RWPE2 (cell line): ENCODE measurements at regions not wholly inside any gene's neighbourhood (a gene's known extent, or its start where the extent isn't known, plus 50 kb on each side); places are given as distances from the start of the nearest gene placed in this dataset.

Source experiments
- ATAC-seq: fragments of 200-7000 bp; cut with Tn5 transposase; 3 replicates; pipeline ENCODE4 v1.9.1; 2021; ENCODE audit warnings: low read depth
- DNase-seq: peaks from one replicate; pipeline ENCODE4 v3.0.0-alpha.2; 2020; ENCODE audit warnings: low spot score
- H3K27ac ChIP-seq: fragments of 450-650 bp; 2 replicates; pipeline ENCODE4 v1.5.1; 2017; ENCODE audit warnings: mild to moderate bottlenecking; ENCODE audit not compliant: poor library complexity, severe bottlenecking
- H3K27me3 ChIP-seq: fragments of 250-450 bp; sonication (Bioruptor Pico); 2 replicates; pipeline ENCODE4 v1.5.1; 2021; ENCODE audit warnings: mild to moderate bottlenecking, moderate library complexity; ENCODE audit not compliant: insufficient read depth, poor library complexity, severe bottlenecking
- H3K36me3 ChIP-seq: fragments of 250-450 bp; sonication (Bioruptor Pico); 2 replicates; pipeline ENCODE4 v1.5.1; 2020; ENCODE audit warnings: low read depth, mild to moderate bottlenecking, moderate library complexity
- H3K4me1 ChIP-seq: fragments of 250-450 bp; sonication (Bioruptor Pico); 2 replicates; pipeline ENCODE4 v1.5.1; 2021; ENCODE audit warnings: mild to moderate bottlenecking, moderate library complexity; ENCODE audit not compliant: insufficient read depth, poor library complexity, severe bottlenecking
- H3K4me3 ChIP-seq: fragments of 250-450 bp; sonication (Bioruptor Pico); 2 replicates; pipeline ENCODE4 v1.5.1; 2021; ENCODE audit warnings: mild to moderate bottlenecking, moderate library complexity; ENCODE audit not compliant: severe bottlenecking
- H3K9me3 ChIP-seq: fragments of 250-450 bp; sonication (Bioruptor Pico); 2 replicates; pipeline ENCODE4 v1.5.1; 2021; ENCODE audit warnings: mild to moderate bottlenecking, moderate library complexity; ENCODE audit not compliant: severe bottlenecking
- CTCF ChIP-seq: fragments of 450-650 bp; IDR thresholded peaks from one replicate; pipeline ENCODE4 v1.5.1; 2017; ENCODE audit warnings: mild to moderate bottlenecking, moderate library complexity; ENCODE audit not compliant: poor library complexity, severe bottlenecking

DNA sequence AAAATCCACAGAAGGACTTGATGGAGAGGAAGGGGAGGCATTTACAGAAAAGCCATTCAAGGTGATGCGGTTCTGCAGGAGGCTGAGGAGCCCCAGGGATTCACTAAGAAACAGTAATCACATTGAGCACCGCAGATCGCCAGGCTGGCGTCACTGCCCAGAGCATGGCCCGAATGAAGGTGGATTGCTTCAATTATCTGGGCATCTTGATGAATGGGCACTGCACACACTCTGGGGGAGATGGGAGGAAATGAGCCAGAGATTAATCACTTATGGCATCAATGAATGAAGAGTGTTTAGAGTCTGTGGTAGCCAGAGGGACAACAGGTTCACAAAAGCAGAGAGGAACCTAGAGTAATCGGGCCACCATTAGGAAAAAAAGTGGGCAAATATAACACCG is 292.1 kb downstream of the ZEB1 start:
- TF ChIP-seq CTCF = no peak
- no peaks in the 10 kb centered on the region for H3K9me3 ChIP-seq
- no peaks in the 10 kb centered on the region for H3K36me3 ChIP-seq
- ATAC-seq (no peak), DNase-seq (no peak)
- H3K27ac ChIP-seq = no peak overlapping the region
- no peaks in the 10 kb centered on the region for H3K4me1 ChIP-seq
- H3K4me3 ChIP-seq = no peak overlapping the region
- H3K27me3 ChIP-seq = no peaks in the 10 kb centered on the region

- Histone ChIP-seq H3K27me3 (no peaks in the 10 kb centered on the region), H3K4me1 (peaks cover 2% of the 10 kb centered on the region), H3K4me3 (no peak overlapping the region), H3K9me3 (no peaks in the 10 kb centered on the region), H3K27ac (no peak overlapping the region), H3K36me3 (no peaks in the 10 kb centered on the region)
- TF ChIP-seq CTCF = no peak
- ATAC-seq (no peak), DNase-seq (no peak)
These were observed 288.5 kb downstream of the ZEB1 start for GRCh38 chr10:31607481-31607880.

DNA sequence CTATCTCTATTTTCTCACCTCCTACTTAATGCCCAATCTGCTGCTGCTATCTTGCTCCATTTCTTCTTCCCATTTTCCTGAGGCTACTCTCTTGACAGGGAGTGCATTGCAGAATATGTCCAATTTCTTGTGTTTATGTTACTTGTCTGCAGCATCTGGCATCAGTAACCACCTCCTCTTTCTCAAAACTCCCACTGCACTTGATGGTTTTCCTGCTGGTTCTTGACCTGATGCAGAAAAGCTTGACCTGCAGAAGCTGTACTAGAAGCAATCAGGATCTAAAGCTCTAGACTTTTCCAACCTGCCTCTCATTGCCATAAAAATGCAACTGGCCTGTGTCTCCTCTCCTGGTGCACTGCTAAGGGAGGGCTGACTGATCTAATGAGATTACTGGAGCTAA is 287.8 kb downstream of the ZEB1 start:
- TF ChIP-seq CTCF = no peak
- peaks cover 2% of the 10 kb centered on the region for H3K4me1 ChIP-seq
- no peak overlapping the region for H3K27ac ChIP-seq
- ATAC-seq = no peak
- no peaks in the 10 kb centered on the region for H3K36me3 ChIP-seq
- H3K9me3 ChIP-seq = no peaks in the 10 kb centered on the region
- no peak overlapping the region for H3K4me3 ChIP-seq
- no peak for DNase-seq
- H3K27me3 ChIP-seq = no peaks in the 10 kb centered on the region

- Histone ChIP-seq H3K4me3 (no peak overlapping the region), H3K9me3 (no peaks in the 10 kb centered on the region), H3K27ac (no peak overlapping the region), H3K4me1 (peaks cover 2% of the 10 kb centered on the region), H3K27me3 (no peaks in the 10 kb centered on the region), H3K36me3 (no peaks in the 10 kb centered on the region)
- DNase-seq = no peak
- no peak for ATAC-seq
- no peak for TF ChIP-seq CTCF
These were observed 287.0 kb downstream of the ZEB1 start for GRCh38 chr10:31605861-31606525.

DNA sequence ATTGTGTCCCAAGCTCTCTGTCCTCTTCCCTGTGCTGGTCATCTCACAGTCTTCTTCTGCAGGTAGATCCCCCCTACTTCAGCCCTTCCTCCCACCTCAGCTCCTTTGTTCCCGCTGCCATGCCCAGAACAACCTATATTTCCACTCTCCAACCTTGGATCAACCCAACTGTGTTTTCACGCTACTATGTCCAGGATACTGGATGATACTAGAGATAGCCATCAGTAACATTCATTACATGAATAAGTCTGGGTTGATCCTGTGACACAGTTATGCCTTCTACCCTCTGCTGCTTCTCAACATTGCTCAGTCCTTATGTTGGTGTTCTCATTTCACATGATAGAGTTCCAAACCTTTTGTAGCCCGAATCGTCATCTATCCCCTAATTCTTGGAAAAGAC is 286.4 kb downstream of the ZEB1 start:
- H3K27ac ChIP-seq = no peak overlapping the region
- H3K27me3 ChIP-seq = no peaks in the 10 kb centered on the region
- DNase-seq = no peak
- no peaks in the 10 kb centered on the region for H3K9me3 ChIP-seq
- no peaks in the 10 kb centered on the region for H3K36me3 ChIP-seq
- no peak for ATAC-seq
- TF ChIP-seq CTCF = no peak
- no peak overlapping the region for H3K4me3 ChIP-seq
- H3K4me1 ChIP-seq = peaks cover 2% of the 10 kb centered on the region
